ENCODE measurements at regions not wholly inside any gene's neighbourhood (a gene's known extent, or its start where the extent isn't known, plus 50 kb on each side); places are given as distances from the start of the nearest gene placed in this dataset.

DNA sequence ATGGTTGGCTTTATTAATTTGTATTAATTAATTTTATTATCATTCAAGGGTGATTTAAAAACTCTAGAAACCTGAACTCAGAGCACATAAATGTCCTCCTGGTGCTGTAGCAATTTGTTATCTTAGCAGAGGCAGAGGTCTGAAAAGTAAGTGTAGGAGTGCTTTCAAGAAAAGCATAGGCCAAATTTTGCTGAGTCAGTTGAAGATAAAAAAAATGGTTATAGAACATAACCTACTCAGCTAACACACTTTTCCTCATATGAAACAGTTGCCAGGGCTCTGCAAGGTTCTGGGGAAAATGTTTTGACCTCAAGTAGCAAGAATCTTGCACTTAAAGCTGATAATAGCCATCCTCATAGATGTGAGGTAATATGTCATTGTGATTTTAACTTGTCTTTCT is 53.5 kb upstream of the CHODL start:
- no peak for DNase-seq (ENCODE audit: low read depth)

GRCh38 chr21:18178509-18178908 is 66.1 kb upstream of the CHODL start:
- DNase-seq (ENCODE audit: low read depth) = peak; percentile 48

DNA sequence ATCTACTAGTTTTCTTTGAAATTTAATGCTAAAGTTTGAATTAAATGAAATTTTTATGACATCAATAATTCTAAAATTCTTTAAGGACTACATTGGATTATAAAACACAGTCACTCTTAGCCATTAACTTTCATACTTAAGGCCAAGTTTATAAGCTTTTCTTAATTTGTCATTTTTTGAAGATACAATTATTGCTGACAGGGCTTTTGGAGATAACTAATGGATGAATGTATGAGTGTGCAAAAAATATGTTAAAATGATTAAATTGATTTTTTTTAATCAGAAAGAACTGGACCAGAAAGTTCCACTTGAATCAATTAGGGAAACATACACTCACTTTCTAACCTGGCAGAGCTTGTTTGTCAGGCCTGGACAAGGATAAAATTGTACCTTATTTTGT is 70.3 kb upstream of the CHODL start:
- DNase-seq (ENCODE audit: low read depth) = no peak

GRCh38 chr21:18170829-18171228 is 73.8 kb upstream of the CHODL start:
- DNase-seq (ENCODE audit: low read depth) = no peak

- DNase-seq (ENCODE audit: low read depth) = no peak
These were observed 74.4 kb upstream of the CHODL start for GRCh38 chr21:18170221-18170620.

DNA sequence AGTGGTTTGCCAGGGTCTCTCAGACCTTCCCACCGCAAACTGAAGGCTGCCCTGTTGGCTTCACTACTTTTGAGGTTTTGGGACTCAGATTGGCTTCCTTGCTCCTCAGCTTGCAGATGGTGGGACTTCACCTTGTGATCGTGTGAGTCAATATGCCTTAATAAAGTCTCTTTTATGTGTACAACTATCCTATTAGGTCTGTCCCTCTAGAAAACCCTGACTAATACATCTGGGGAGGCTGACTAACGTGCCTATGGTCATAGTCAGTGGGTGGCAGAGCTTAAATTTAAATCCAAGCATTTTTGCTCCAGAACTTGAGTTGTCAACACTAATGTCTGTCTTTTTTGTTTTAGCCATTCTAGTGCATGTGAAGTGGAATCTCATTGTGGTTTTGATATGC is 76.5 kb upstream of the CHODL start:
- peak; percentile 58 for DNase-seq (ENCODE audit: low read depth)

DNA sequence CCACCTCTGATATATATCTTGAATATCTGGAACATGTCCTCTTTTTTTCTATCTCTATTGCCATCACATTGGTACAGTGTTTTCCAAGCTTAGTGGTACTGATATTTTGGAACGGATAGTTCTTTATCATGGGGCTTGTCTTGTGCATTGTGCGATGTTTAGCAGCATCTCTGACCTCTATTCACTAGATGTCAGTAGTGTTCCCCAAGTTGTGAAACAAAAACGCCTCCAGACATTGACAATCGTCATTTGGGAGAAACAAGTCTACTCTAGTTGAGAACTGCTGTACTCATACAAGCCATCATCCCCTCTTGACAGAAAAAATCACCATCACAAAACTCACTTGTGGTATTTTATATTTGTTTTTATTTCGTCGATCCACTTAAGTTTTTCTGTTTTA is 79.7 kb upstream of the CHODL start:
- DNase-seq (ENCODE audit: low read depth) = peak; percentile 32

DNA sequence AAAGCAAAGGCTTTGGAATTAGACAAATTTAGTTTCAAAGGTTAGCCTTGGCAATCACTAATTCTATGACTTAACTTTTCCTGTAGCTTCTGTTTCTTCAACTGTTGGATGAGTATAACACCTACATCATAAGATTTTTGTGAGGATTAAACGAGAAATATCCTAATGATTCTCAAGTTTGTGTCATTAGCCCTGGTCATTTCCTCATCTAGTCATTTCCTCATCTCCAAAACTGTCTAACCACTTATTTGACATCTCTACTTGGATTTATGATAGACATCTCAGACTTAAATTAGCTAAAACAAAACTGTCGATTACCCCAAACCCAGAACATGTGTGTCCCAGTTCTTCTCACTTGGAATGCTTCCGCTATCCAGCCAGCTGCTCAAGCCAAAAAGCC is 80.2 kb upstream of the CHODL start:
- peak; percentile 48 for DNase-seq (ENCODE audit: low read depth)

- DNase-seq (ENCODE audit: low read depth) = no peak
These were observed 80.7 kb upstream of the CHODL start for GRCh38 chr21:18163956-18164355.

GRCh38 chr21:18161841-18162240 is 82.8 kb upstream of the CHODL start:
- DNase-seq (ENCODE audit: low read depth) = no peak

- DNase-seq (ENCODE audit: low read depth) = no peak
These were observed 87.2 kb upstream of the CHODL start for GRCh38 chr21:18157406-18157805.

DNA sequence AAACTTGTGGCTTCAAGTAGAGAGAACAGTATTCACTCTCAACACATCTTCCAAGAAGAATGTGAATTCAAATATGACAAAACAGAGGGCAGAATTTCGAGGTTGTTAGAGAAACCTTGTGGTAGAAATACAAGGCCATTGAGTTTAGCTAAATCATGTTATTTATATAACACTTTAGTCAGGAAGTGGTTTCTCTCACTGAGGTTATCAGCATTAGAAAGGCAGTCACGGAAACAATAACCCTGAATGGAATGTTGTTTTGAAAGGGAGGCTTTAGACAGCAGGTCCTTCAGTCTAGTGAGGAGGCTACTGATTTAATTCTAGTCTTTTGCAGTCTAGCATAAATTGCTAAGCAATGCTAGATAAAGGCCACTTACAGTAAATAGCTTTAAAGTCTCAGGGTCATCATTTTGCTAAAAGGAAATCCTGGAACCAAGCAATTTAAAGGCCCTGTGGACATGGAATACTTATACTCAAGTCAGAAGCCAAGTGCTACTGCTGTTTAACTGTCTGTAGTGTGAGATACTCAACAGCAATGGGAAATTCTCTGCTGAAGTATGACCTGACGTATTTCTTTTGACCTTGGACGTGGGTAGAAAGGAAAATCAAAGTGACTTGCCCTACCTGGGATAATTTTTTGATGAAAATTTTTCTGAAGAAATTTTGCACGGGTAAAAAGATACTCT is 89.0 kb upstream of the CHODL start:
- DNase-seq (ENCODE audit: low read depth) = peak; percentile 77

GRCh38 chr21:18153063-18153462 is 91.6 kb upstream of the CHODL start:
- peak; percentile 81 for DNase-seq (ENCODE audit: low read depth)

DNA sequence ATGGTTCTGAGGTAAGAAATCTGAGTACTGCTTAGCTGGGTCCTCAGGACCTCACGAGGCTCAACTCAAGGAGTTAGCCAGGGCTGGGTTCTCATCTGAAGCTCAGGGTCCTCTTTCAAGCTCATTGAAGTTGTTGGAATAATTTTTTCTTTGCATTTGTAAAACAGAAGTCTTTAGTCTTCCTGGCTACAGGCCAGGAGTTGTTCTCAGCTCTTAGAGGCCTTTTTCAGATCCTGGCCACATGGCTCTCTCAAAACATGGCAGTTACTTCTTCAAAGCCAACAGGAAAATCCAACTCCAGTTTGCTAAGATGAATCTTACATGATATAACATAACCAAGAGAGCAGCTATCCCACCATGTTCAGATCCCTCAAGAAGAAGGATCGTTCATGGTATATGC is 92.3 kb upstream of the CHODL start:
- no peak for DNase-seq (ENCODE audit: low read depth)

DNA sequence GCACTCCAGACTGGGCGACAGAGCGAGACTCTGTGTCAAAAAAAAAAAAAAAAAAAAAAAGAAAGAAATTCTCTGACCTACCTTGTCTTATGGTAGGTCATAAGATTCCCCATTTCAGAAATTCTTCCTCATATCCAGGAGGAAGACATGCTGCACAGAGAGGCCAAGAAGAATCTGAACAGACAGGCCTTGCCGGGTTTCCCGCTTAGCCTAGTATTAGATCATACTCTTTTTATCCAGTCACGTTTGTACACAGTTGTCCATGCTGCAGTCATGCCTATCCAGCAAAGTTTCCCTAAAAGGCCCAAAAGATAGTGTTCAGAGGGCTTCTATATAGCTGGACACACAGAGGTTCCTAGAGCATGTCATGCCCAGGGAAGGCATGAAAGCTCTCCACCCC is 93.6 kb upstream of the CHODL start:
- no peak for DNase-seq (ENCODE audit: low read depth)

- DNase-seq (ENCODE audit: low read depth) = no peak
These were observed 96.2 kb upstream of the CHODL start for GRCh38 chr21:18148401-18148800.

DNA sequence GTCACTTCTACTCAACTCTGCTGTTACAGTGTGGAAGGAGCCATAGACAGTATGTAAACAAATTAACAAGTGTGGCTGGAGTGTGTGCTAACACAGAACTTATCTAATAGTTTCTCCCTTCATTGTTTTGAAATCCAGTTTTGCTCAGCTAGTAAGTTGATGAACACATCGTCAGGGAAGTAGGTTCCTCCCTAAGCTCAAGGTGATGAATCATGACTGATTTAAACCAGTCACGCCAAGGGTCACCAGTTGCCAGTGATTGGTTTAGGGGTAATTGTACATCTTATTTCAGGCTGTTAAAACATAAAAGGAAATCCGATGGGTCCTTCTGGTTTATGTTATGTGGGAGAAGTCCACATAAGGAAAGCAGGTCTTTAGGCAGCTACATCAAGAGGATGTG is 97.0 kb upstream of the CHODL start:
- DNase-seq (ENCODE audit: low read depth) = peak; percentile 60

GRCh38 chr21:18146820-18147219 is 97.8 kb upstream of the CHODL start:
- DNase-seq (ENCODE audit: low read depth) = no peak

DNA sequence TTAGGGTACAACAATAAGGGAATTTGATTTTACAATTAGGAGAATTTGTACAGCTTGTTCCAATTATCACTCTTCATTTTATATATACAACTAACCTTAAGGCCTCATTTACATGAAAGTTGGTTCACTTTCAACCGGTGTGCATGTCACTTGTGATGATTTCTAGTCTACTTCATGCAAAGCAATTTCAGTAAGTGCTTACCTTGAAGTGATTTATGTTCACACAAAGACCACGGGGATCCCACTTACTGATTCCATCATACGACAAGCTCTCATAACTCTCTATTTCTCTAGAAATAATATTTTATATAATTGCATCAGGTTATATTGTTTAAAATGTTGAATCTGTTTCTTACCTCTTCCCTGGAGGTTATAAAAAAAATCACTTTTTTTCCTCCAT is 100.3 kb upstream of the CHODL start:
- DNase-seq (ENCODE audit: low read depth) = no peak

- DNase-seq (ENCODE audit: low read depth) = no peak
These were observed 102.0 kb upstream of the CHODL start for GRCh38 chr21:18142655-18143054.

DNA sequence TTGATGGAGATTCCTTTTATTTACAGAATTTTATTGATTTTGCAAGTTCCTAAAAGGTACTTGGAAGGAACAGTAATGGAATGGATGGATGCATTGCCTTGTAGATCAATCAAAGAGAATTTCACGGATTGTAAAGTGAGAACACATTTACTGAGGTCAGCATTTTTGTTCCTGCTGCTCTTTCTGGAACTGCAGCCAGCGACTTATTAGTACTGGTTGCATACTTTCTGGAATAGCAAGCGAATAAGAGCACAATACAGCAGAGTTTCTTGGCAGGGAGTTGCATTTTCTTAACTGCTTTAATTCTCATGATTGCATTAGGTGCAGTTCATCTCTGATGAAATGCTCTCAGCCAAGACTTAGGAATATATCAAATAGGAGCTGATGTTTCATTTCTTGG is 106.1 kb upstream of the CHODL start:
- DNase-seq (ENCODE audit: low read depth) = no peak

DNA sequence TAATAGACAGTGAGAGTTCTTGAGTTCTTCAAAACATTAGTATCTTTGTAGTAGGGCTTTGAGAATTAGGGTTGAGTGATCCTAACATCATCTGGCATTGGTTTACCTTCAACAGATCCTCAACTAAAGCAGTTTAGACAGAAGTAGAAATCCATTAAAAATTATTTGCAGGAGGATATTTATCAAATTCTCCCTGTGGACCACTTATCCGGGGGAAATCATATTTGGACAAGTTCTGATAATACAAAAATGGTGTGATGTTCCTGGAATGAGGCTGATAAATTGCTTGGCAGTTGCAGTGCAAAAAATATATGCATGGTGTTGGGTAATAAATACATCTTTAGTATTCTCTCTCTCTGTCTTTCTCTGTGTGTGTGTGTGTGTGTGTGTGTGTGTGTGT is 115.1 kb upstream of the CHODL start:
- DNase-seq (ENCODE audit: low read depth) = no peak

- no peak for DNase-seq (ENCODE audit: low read depth)
These were observed 126.1 kb upstream of the CHODL start for GRCh38 chr21:18118566-18118965.

- DNase-seq (ENCODE audit: low read depth) = no peak
These were observed 127.5 kb upstream of the CHODL start for GRCh38 chr21:18117176-18117575.
